Osteocyte (in vitro differentiated cells): ENCODE measurements at regions not wholly inside any gene's neighbourhood (a gene's known extent, or its start where the extent isn't known, plus 50 kb on each side); places are given as distances from the start of the nearest gene placed in this dataset.

ENCODE experiments used
- DNase-seq: peaks from one replicate; pipeline ENCODE4 v3.0.0; 2021; ENCODE audit warnings: mixed read lengths; ENCODE audit not compliant: unreplicated experiment; ENCODE audit errors: extremely low spot score
- H3K27ac Mint-ChIP-seq: one replicate; pipeline ENCODE4 v1.8.0; 2021; ENCODE audit warnings: mild to moderate bottlenecking, mixed read lengths; ENCODE audit not compliant: unreplicated experiment
- H3K27me3 Mint-ChIP-seq: one replicate; pipeline ENCODE4 v1.8.0; 2021; ENCODE audit warnings: mixed read lengths; ENCODE audit not compliant: unreplicated experiment
- H3K36me3 Mint-ChIP-seq: one replicate; pipeline ENCODE4 v1.8.0; 2021; ENCODE audit warnings: mixed read lengths; ENCODE audit not compliant: unreplicated experiment
- H3K4me1 Mint-ChIP-seq: one replicate; pipeline ENCODE4 v1.8.0; 2021; ENCODE audit warnings: mixed read lengths; ENCODE audit not compliant: unreplicated experiment
- H3K4me3 Mint-ChIP-seq: one replicate; pipeline ENCODE4 v1.8.0; 2021; ENCODE audit warnings: mild to moderate bottlenecking, moderate library complexity, mixed read lengths; ENCODE audit not compliant: unreplicated experiment
- H3K9me3 Mint-ChIP-seq: one replicate; pipeline ENCODE4 v1.8.0; 2021; ENCODE audit warnings: mixed read lengths; ENCODE audit not compliant: unreplicated experiment
- TF ChIP-seq, protein P1 (sequence below): fragments of 200-600 bp; sonication (generic); IDR thresholded peaks from 2 replicates; pipeline ENCODE4 v1.5.0; 2021; ENCODE audit warnings: antibody characterized with exemption, mild to moderate bottlenecking, moderate library complexity

DNA sequence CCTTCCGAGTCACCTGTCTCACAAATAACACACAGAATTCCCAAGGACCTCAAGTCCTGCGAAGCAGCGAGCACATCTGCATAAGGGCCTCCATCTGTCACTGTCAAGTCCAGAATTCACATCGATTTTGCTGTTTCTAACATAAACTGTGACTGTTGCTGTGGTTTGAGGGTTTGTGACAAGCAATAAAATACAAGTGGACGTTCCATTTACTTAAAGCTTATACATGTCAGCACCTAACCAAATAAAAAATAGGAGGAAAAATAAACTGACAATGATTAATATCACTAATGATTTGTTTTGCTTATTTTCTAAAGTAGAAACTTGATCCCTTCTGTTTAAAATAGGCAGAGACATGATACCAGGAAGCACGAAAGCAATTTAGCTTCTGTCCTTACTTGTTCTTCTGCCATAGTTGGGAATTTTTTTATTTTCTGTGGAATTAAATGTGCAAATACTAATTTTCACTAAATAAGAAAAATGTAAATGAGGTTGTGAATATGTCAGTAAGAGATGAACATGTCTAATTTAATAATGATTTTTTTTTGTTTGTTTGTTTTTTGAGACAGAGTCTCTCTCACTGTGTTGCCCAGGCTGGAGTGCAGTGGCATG is 279.1 kb downstream of the FGF9 start:
- DNase-seq = no peak
- H3K4me3 Mint-ChIP-seq = no peak overlapping the region
- peaks cover 40% of the 10 kb centered on the region for H3K9me3 Mint-ChIP-seq
- TF ChIP-seq, protein P1, sequence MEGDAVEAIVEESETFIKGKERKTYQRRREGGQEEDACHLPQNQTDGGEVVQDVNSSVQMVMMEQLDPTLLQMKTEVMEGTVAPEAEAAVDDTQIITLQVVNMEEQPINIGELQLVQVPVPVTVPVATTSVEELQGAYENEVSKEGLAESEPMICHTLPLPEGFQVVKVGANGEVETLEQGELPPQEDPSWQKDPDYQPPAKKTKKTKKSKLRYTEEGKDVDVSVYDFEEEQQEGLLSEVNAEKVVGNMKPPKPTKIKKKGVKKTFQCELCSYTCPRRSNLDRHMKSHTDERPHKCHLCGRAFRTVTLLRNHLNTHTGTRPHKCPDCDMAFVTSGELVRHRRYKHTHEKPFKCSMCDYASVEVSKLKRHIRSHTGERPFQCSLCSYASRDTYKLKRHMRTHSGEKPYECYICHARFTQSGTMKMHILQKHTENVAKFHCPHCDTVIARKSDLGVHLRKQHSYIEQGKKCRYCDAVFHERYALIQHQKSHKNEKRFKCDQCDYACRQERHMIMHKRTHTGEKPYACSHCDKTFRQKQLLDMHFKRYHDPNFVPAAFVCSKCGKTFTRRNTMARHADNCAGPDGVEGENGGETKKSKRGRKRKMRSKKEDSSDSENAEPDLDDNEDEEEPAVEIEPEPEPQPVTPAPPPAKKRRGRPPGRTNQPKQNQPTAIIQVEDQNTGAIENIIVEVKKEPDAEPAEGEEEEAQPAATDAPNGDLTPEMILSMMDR = no peak
- H3K27me3 Mint-ChIP-seq = no peaks in the 10 kb centered on the region
- H3K4me1 Mint-ChIP-seq = no peaks in the 10 kb centered on the region
- peaks cover 2% of the 10 kb centered on the region for H3K36me3 Mint-ChIP-seq
- H3K27ac Mint-ChIP-seq = no peak overlapping the region

DNA sequence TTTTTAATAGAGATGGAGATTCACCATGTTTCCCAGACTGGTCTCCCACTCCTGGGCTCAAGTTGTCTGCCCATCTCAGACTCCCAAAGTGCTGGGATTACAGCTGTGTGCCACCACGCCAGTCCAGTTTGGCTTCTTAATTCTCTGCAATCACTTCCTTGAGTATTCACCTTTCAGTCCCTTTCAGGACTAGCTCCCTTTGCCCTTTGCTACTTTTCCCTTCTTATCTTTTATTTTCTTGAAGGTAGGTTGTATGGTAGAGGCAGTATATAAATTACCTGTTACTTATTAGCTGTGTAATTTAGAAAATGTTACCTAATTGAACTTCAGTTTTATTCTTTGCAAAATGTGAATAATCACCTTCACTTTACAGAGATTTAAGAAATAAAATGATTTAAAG is 285.8 kb downstream of the FGF9 start:
- no peak overlapping the region for H3K4me3 Mint-ChIP-seq
- H3K27ac Mint-ChIP-seq = no peak overlapping the region
- no peaks in the 10 kb centered on the region for H3K27me3 Mint-ChIP-seq
- no peak for DNase-seq
- H3K4me1 Mint-ChIP-seq = no peaks in the 10 kb centered on the region
- H3K9me3 Mint-ChIP-seq = peaks cover 36% of the 10 kb centered on the region
- H3K36me3 Mint-ChIP-seq = no peaks in the 10 kb centered on the region
- TF ChIP-seq, protein P1 = no peak

DNA sequence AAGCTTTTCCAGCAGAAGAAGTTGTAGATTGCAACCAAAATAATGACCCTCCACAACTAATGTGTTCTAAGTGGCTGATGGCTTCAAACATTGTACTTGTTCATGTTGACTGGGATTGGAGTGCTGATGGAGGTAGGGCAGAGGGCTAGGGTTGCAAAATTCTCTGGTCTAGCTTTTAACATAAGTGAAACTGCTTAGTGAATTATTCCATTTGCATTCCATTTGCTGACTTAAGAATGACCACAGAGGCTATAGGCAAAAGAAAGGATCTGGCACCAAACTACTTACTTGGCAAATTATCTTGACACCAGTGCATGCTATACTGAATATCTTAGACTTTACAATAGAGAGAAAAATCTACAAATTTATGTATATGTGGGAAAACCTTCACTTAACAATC is 287.0 kb downstream of the FGF9 start:
- Mint-ChIP-seq H3K4me1 (no peaks in the 10 kb centered on the region), H3K27me3 (no peaks in the 10 kb centered on the region), H3K4me3 (no peak overlapping the region), H3K9me3 (peaks cover 41% of the 10 kb centered on the region), H3K36me3 (no peaks in the 10 kb centered on the region), H3K27ac (no peak overlapping the region)
- DNase-seq = no peak
- TF ChIP-seq, protein P1 = no peak

DNA sequence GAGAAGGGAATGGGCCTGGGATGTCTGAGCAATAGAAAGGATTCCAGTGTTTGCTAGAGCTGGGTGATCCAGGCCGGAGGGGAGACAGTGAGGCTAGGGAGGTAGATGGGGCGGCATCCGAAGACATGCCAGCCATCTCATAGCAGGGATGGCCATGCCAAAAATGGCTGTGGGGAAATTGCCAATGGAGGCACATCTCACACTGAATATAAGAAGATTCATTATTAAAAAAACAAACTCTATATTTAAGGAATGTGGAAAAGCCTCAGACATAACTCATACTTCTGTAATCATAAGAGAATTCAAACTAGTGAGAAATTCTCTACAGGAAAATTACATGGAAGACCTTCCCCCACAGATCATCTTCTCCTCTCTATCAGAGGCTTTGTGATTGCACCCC is 289.2 kb downstream of the FGF9 start:
- Mint-ChIP-seq H3K27ac (no peak overlapping the region), H3K36me3 (no peaks in the 10 kb centered on the region), H3K9me3 (peaks cover 45% of the 10 kb centered on the region)

DNA sequence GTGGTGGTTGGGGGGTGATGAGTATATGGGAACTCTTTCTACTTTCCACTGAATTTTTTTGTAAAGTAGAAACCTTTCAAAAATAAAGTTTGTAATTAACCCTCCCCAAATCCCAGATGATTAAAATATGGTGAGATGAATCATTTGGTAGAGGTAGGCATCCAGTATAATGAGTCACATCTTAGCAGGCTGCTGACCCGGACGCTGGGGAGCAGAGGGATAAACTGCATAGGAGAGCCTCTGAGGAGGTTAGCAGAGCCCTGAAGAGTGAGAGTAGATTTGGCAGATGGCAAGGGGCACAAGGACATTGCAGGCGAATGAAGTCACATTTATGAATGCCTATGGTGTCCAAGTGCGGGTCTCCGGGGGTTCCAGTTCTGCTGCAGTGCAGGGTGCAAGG is 293.8 kb downstream of the FGF9 start:
- peaks cover 49% of the 10 kb centered on the region for H3K9me3 Mint-ChIP-seq
- no peaks in the 10 kb centered on the region for H3K27me3 Mint-ChIP-seq
- H3K4me3 Mint-ChIP-seq = no peak overlapping the region
- no peak for DNase-seq
- H3K36me3 Mint-ChIP-seq = no peaks in the 10 kb centered on the region
- H3K4me1 Mint-ChIP-seq = no peaks in the 10 kb centered on the region
- TF ChIP-seq, protein P1 = no peak
- no peak overlapping the region for H3K27ac Mint-ChIP-seq

More for the DNA sequence above, 289.2 kb downstream of the FGF9 start:
- no peaks in the 10 kb centered on the region for H3K4me1 Mint-ChIP-seq
- H3K4me3 Mint-ChIP-seq = no peak overlapping the region
- H3K27me3 Mint-ChIP-seq = no peaks in the 10 kb centered on the region
- TF ChIP-seq, protein P1 = no peak
- DNase-seq = no peak
